ENCODE measurements at regions not wholly inside any gene's neighbourhood (a gene's known extent, or its start where the extent isn't known, plus 50 kb on each side); places are given as distances from the start of the nearest gene placed in this dataset.

GRCh38 chr3:113103588-113103987 lies 107.8 kb upstream of the BOC start:
- DNase-seq (ENCODE audit: low read depth, low spot score): no peak
- TF ChIP-seq, protein P1, sequence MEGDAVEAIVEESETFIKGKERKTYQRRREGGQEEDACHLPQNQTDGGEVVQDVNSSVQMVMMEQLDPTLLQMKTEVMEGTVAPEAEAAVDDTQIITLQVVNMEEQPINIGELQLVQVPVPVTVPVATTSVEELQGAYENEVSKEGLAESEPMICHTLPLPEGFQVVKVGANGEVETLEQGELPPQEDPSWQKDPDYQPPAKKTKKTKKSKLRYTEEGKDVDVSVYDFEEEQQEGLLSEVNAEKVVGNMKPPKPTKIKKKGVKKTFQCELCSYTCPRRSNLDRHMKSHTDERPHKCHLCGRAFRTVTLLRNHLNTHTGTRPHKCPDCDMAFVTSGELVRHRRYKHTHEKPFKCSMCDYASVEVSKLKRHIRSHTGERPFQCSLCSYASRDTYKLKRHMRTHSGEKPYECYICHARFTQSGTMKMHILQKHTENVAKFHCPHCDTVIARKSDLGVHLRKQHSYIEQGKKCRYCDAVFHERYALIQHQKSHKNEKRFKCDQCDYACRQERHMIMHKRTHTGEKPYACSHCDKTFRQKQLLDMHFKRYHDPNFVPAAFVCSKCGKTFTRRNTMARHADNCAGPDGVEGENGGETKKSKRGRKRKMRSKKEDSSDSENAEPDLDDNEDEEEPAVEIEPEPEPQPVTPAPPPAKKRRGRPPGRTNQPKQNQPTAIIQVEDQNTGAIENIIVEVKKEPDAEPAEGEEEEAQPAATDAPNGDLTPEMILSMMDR (IDR thresholded peaks at IDR 0.05; ENCODE audit: low read depth, low read length): no peak
- POLR2A ChIA-PET: no interaction called here

GRCh38 chr3:113104357-113105092 lies 106.8 kb upstream of the BOC start:
- Histone ChIP-seq H3K4me3 (ENCODE audit: low read depth, low read length) (no peak overlapping the region), H3K9me3 (ENCODE audit: control insufficient read depth, insufficient read depth, low read length) (no peaks in the 10 kb centered on the region; the same call in 1 of the 2 replicates), H3K27me3 (ENCODE audit: control insufficient read depth, insufficient read depth, low read length) (peaks cover 2% of the 10 kb centered on the region), H3K27ac (ENCODE audit: low read depth, low read length) (no peak overlapping the region)
- no peak for DNase-seq (ENCODE audit: low read depth, low spot score)
- ChIA-PET CTCF (no interaction called here), POLR2A (no interaction called here)
- TF ChIP-seq, protein P1 (IDR thresholded peaks at IDR 0.05; ENCODE audit: low read depth, low read length): no peak

More at GRCh38 chr3:113103588-113103987, 107.8 kb upstream of the BOC start:
- Histone ChIP-seq H3K27me3 (ENCODE audit: control insufficient read depth, insufficient read depth, low read length) (peaks cover 2% of the 10 kb centered on the region), H3K9me3 (ENCODE audit: control insufficient read depth, insufficient read depth, low read length) (no peaks in the 10 kb centered on the region; the same call in 1 of the 2 replicates), H3K27ac (ENCODE audit: low read depth, low read length) (no peak overlapping the region), H3K4me3 (ENCODE audit: low read depth, low read length) (no peak overlapping the region)
- CTCF ChIA-PET: no interaction called here

GRCh38 chr3:113105093-113105449 lies 106.3 kb upstream of the BOC start:
- DNase-seq (ENCODE audit: low read depth, low spot score): no peak
- CTCF ChIA-PET: no interaction called here

DNA sequence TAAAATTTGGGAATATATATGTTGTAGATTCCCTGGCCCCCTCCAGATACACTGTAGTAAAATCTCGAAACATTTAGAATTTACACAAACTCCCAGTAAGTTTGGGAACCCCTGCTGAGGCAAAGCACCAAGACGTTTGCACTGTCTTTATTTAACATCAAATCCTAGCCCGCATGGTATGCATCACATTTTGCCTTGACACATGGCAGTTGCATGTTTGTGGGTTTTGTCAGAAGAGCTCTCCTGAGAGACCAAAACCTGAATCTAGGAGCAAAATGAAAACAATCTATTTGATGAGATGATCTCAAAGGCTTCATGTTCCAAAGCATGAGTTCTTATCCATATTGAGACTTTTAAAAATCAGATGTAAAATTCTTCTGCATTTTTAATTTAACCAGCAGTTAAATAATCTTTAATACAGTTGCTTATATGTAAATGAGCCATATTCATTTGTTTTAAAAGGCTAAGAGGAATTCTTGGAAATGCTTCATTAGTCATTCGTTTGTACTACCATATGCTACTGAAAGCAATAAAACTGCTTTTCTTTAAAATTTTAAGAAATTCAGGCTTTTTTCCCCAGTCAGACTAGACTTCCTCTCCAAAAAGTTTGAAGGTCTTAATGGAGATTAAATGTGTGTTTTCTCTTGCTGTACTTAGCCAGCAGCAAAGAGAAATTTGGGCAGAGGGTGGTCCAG lies 105.2 kb upstream of the BOC start:
- TF ChIP-seq, protein P1 (IDR thresholded peaks at IDR 0.05; ENCODE audit: low read depth, low read length): no peak
- CTCF ChIA-PET: no interaction called here
- no peak for DNase-seq (ENCODE audit: low read depth, low spot score)
- Histone ChIP-seq H3K4me3 (ENCODE audit: low read depth, low read length) (no peak overlapping the region), H3K27me3 (ENCODE audit: control insufficient read depth, insufficient read depth, low read length) (peaks cover 2% of the 10 kb centered on the region), H3K9me3 (ENCODE audit: control insufficient read depth, insufficient read depth, low read length) (no peaks in the 10 kb centered on the region), H3K27ac (ENCODE audit: low read depth, low read length) (no peak overlapping the region)
- POLR2A ChIA-PET: no interaction called here

More at GRCh38 chr3:113105093-113105449, 106.3 kb upstream of the BOC start:
- POLR2A ChIA-PET: no interaction called here
- Histone ChIP-seq H3K27ac (ENCODE audit: low read depth, low read length) (no peak overlapping the region), H3K9me3 (ENCODE audit: control insufficient read depth, insufficient read depth, low read length) (no peaks in the 10 kb centered on the region), H3K4me3 (ENCODE audit: low read depth, low read length) (no peak overlapping the region), H3K27me3 (ENCODE audit: control insufficient read depth, insufficient read depth, low read length) (peaks cover 2% of the 10 kb centered on the region)
- TF ChIP-seq, protein P1 (IDR thresholded peaks at IDR 0.05; ENCODE audit: low read depth, low read length): no peak

- Histone ChIP-seq H3K27ac (ENCODE audit: low read depth, low read length) (no peak overlapping the region), H3K9me3 (ENCODE audit: control insufficient read depth, insufficient read depth, low read length) (no peaks in the 10 kb centered on the region), H3K27me3 (ENCODE audit: control insufficient read depth, insufficient read depth, low read length) (no peaks in the 10 kb centered on the region), H3K4me3 (ENCODE audit: low read depth, low read length) (no peak overlapping the region)
- TF ChIP-seq, protein P1 (IDR thresholded peaks at IDR 0.05; ENCODE audit: low read depth, low read length): no peak
- ChIA-PET CTCF (interaction anchor here (0.6 to 0.9 kb wide), 4 partner anchors 10 to 924 kb away, joined by 3 to 8 read pairs (median 6); no protein-coding TSS in a partner anchor), POLR2A (no interaction called here)
- DNase-seq (ENCODE audit: low read depth, low spot score): no peak
Observed at GRCh38 chr3:113110267-113110666, 101.1 kb upstream of the BOC start.
